ENCODE measurements at regions not wholly inside any gene's neighbourhood (a gene's known extent, or its start where the extent isn't known, plus 50 kb on each side); places are given as distances from the start of the nearest gene placed in this dataset.
"Not testable (repeated sequence)": the region's sequence is repeated elsewhere in the genome, so short reads cannot be mapped to it uniquely, and the experiment has no call there.

DNA sequence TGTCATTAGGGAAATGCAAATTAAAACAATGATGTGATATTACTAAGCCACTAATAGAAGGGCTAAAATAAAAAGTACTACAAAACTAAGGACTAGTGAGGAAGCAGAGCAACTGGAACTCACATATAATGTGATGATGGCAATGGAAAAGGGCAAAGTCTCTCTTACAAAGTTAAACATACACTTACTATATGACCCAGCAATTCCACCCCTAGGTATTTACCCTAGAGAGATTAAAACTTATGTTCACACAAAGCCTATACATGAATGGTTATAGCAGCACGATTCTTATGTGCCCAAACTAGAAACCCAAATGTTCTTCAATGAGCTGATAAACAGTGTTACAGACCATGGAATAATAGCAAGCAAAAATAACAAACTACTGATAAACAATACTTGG is 643.7 kb downstream of the TLE1 start:
- no peak overlapping the region for H3K27ac Mint-ChIP-seq
- ATAC-seq (replicated peaks) (no peak), DNase-seq (no peak)
- H3K9me3 Mint-ChIP-seq, result no peaks in the 10 kb centered on the region
- H3K4me1 Mint-ChIP-seq, result no peaks in the 10 kb centered on the region
- H3K36me3 Mint-ChIP-seq, result no peaks in the 10 kb centered on the region
- no peak overlapping the region for H3K4me3 Mint-ChIP-seq
- no peaks in the 10 kb centered on the region for H3K27me3 Mint-ChIP-seq

DNA sequence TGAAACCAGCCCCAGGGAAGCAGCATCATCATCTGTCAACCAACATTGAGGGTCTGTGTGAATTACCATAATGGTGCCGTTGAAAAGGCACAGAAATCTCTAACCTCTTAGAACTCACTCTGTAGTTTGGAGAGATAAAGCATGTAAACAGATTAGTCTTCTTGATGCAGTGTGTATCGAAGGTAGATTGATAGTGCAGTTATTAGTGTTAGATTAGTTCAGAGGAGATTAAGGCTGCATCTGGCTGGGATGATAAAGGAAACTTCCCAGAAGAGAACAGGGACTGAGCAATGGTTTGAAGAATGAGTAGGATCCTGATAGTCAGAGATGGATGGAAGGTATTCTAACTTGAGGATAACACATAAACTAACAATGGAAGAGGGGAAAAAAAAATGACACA is 651.5 kb downstream of the TLE1 start:
- peaks cover 6 to 12% of the 10 kb centered on the region in 2 donors for H3K27me3 Mint-ChIP-seq
- no peaks in the 10 kb centered on the region for H3K36me3 Mint-ChIP-seq
- DNase-seq, result no peak
- H3K9me3 Mint-ChIP-seq, result no peaks in the 10 kb centered on the region
- H3K27ac Mint-ChIP-seq, result no peak overlapping the region
- no peaks in the 10 kb centered on the region for H3K4me1 Mint-ChIP-seq
- ATAC-seq (replicated peaks), result no peak
- H3K4me3 Mint-ChIP-seq, result no peak overlapping the region

DNA sequence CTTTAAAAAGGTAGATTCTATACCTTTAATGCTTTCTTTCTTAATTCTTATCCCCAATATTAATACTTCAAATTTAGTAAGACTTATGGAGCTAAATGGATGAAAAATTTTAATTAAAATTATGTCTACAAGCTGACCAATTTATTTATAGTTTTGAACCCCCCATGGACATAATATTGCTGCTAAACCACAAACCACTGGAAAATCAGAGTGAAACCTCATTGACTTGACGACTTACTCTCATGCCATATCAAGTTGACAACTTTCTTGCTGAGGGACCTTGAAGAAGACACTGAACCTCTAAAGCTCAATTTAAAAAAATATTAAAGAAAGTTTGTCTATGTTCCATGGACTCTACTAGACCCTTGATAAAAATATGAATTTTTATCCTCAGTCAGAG is 653.7 kb downstream of the TLE1 start:
- H3K4me1 Mint-ChIP-seq, result no peaks in the 10 kb centered on the region

DNA sequence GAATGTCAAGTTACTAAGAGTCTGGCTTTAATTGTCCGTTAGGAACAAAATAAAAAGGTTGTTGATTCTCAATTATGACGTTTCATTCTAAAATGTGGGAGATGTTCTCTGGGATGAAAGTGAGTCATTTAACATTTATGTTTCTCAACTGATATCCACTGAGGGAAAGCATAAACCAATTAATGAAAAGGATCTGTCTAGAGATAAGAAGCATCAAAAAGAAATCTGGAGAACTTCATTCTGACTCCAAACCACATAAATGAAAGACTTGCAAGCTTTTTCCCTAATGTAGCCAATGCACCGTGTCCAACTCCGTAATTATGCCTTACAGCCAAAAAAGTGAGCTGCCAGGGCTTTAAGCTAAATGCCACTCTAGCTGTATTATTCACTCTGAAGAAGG is 654.2 kb downstream of the TLE1 start:
- ATAC-seq (replicated peaks), result no peak
- Mint-ChIP-seq H3K27ac (no peak overlapping the region), H3K27me3 (peaks cover 6 to 12% of the 10 kb centered on the region in 2 donors), H3K9me3 (no peaks in the 10 kb centered on the region), H3K4me3 (no peak overlapping the region), H3K4me1 (no peaks in the 10 kb centered on the region), H3K36me3 (no peaks in the 10 kb centered on the region)
- no peak for DNase-seq

More for the DNA sequence above, 653.7 kb downstream of the TLE1 start:
- DNase-seq, result no peak
- ATAC-seq (replicated peaks), result no peak
- no peaks in the 10 kb centered on the region for H3K36me3 Mint-ChIP-seq
- H3K27me3 Mint-ChIP-seq, result peaks cover 6 to 12% of the 10 kb centered on the region in 2 donors
- H3K27ac Mint-ChIP-seq, result no peak overlapping the region
- no peak overlapping the region for H3K4me3 Mint-ChIP-seq
- no peaks in the 10 kb centered on the region for H3K9me3 Mint-ChIP-seq

DNA sequence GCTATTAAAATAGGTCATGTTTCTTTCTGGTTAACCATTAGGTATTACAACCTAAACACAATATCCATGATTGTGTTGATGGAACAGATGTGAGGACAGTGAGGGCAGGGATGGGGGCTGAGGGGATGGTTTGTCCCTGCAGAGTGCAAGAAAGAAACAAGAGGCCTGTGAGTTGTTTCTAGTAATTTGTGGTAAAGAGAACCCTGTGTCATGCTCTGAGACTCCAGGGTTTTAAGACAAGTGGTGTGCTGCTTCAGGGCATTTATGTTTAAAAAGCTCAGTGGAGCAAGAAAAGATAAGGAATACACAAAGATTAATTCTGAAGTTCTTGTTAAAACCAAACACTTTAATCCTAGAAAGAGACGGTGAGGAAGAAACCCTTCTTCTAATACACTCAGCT is 656.5 kb downstream of the TLE1 start:
- Mint-ChIP-seq H3K4me1 (no peaks in the 10 kb centered on the region), H3K9me3 (no peaks in the 10 kb centered on the region), H3K27ac (no peak overlapping the region), H3K4me3 (no peak overlapping the region), H3K27me3 (peaks cover 6 to 7% of the 10 kb centered on the region in 2 donors), H3K36me3 (no peaks in the 10 kb centered on the region)
- DNase-seq (no peak), ATAC-seq (replicated peaks) (no peak)

- DNase-seq, result no peak
- peaks cover 6 to 7% of the 10 kb centered on the region in 2 donors for H3K27me3 Mint-ChIP-seq
- H3K4me1 Mint-ChIP-seq, result no peaks in the 10 kb centered on the region
- no peak for ATAC-seq (replicated peaks)
- no peak overlapping the region for H3K27ac Mint-ChIP-seq
- no peaks in the 10 kb centered on the region for H3K36me3 Mint-ChIP-seq
- no peaks in the 10 kb centered on the region for H3K9me3 Mint-ChIP-seq
- no peak overlapping the region for H3K4me3 Mint-ChIP-seq
Measured at GRCh38 chr9:81032030-81032572, 657.2 kb downstream of the TLE1 start.

DNA sequence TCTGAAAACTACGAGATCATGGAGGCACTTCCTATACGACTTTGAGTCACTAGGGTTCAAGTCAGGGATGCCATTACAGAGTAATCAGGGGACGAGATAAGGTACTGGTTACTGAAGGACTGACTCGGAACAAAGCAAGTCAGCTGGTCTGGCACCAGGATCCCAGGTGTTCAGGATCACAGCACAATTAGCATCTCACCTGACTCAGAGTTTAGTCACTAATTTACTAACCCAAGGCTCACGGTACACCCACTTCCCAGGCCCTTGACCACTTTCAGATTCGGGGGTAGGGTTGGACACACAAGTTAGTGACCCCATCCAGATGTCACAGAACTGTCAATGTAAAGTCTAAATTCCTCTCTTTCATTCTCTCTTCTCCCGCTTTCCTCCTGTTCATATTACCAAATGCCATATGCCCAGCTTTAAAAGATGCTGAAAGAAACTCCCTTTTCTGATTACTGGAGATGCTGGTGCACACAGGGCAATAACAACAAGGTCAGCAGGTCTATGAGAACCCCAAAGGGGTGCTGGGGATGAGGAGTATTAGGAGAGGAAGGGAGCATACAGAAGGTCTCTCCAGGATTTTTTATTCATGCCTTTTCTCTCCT is 657.8 kb downstream of the TLE1 start:
- Mint-ChIP-seq H3K27me3 (peaks cover 4 to 5% of the 10 kb centered on the region in 2 donors), H3K36me3 (no peaks in the 10 kb centered on the region), H3K4me3 (no peak overlapping the region), H3K4me1 (no peaks in the 10 kb centered on the region), H3K27ac (no peak overlapping the region), H3K9me3 (no peaks in the 10 kb centered on the region)
- ATAC-seq (replicated peaks) (no peak), DNase-seq (no peak)

DNA sequence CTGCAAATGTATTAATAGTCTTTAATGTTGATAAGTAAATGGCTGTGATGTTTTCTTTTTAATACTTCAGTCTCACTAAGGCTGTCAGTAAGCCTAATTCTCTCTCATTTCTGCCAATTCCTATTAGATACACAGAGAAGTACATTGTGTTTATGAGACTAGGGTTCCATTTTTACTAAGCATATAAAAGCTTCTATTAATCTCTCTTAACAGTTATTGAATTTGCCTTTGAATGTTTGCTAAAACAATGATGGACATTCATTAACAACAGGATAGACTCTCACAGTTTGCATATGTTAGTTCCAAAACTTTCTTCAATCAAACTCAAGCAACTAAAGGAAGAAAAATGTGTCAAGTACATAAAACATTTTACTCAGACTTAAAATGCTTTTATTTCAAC is 659.3 kb downstream of the TLE1 start:
- ATAC-seq (replicated peaks) (no peak), DNase-seq (no peak)
- Mint-ChIP-seq H3K4me3 (no peak overlapping the region), H3K27ac (no peak overlapping the region), H3K4me1 (no peaks in the 10 kb centered on the region), H3K27me3 (no peaks in the 10 kb centered on the region), H3K9me3 (no peaks in the 10 kb centered on the region), H3K36me3 (no peaks in the 10 kb centered on the region)

DNA sequence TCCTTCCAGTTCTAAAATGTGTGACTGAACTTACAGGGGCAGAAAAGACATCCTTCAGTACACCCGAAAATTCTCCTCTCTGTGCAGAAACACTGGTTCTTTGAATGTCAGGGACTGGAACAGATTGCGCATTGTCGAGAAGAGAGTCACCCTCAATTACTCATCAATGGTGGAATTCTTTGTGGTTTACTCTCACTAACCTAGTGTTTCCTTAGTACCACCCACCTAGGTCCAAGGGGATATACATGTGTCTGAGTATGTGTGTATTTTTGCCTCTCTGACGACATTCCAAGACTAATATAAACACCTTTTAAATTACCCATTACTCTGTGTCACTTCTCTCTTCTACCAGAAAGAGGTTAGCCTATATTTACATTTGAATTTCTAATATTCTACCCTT is 660.8 kb downstream of the TLE1 start:
- H3K27ac Mint-ChIP-seq, result no peak overlapping the region
- DNase-seq (no peak), ATAC-seq (replicated peaks) (peak; percentile 39 to 52)
- no peaks in the 10 kb centered on the region for H3K4me1 Mint-ChIP-seq
- H3K4me3 Mint-ChIP-seq, result no peak overlapping the region
- H3K9me3 Mint-ChIP-seq, result no peaks in the 10 kb centered on the region
- no peaks in the 10 kb centered on the region for H3K36me3 Mint-ChIP-seq
- no peaks in the 10 kb centered on the region for H3K27me3 Mint-ChIP-seq

DNA sequence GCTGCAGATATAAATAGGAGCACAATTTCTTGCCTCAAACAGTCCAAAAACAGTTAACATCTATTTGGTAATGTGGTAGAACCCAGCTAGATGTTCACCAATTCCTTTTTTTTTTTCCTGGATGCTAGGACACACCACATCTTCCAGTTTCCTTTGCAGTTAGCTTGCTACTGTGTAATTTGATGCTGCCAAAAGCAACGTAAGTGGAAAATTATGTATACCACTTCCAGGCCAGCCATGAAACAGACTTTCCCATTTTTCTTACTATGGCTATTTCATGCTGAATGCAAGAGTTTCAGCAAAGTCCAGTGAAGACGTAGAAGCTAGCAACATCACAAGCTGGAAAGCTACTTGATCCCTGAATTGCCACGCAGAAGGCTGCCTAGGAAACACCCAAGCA is 667.2 kb downstream of the TLE1 start:
- H3K27me3 Mint-ChIP-seq, result peaks cover 3 to 7% of the 10 kb centered on the region in 2 donors
- no peaks in the 10 kb centered on the region for H3K36me3 Mint-ChIP-seq
- H3K27ac Mint-ChIP-seq, result no peak overlapping the region
- no peak for DNase-seq
- no peaks in the 10 kb centered on the region for H3K4me1 Mint-ChIP-seq
- H3K9me3 Mint-ChIP-seq, result no peaks in the 10 kb centered on the region
- no peak overlapping the region for H3K4me3 Mint-ChIP-seq
- ATAC-seq (replicated peaks), result no peak

GRCh38 chr9:81014945-81015344 is 674.4 kb downstream of the TLE1 start:
- H3K9me3 Mint-ChIP-seq; H3K36me3 Mint-ChIP-seq; DNase-seq; H3K4me1 Mint-ChIP-seq; ATAC-seq (replicated peaks); H3K27ac Mint-ChIP-seq; H3K4me3 Mint-ChIP-seq: not testable (repeated sequence)
- H3K27me3 Mint-ChIP-seq, result peaks cover 0 to 13% of the 10 kb centered on the region in 2 donors

DNA sequence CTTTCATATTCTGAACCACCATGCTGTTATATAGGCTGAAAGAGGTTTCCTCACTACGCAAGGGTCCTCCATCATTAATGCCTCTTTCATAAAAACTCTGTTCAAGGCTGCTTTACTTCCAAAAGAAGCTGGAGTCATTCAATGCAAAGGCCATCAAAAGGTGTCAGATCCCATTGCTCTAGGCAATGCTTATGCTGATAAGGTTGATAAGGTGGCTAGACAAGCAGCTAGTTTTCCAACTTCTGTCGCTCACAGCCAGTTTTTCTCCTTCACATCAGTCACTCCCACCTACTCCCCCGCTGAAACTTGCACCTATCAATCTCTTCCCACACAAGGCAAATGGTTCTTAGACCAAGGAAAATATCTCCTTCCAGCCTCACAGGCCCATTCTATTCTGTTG is 676.2 kb downstream of the TLE1 start:
- not testable (repeated sequence) for H3K27ac Mint-ChIP-seq; ATAC-seq (replicated peaks); H3K9me3 Mint-ChIP-seq; DNase-seq; H3K4me3 Mint-ChIP-seq; H3K4me1 Mint-ChIP-seq; H3K36me3 Mint-ChIP-seq
- H3K27me3 Mint-ChIP-seq, result peaks cover 0 to 21% of the 10 kb centered on the region in 2 donors

GRCh38 chr9:81002906-81003305 is 686.4 kb downstream of the TLE1 start:
- H3K36me3 Mint-ChIP-seq, result no peaks in the 10 kb centered on the region
- peaks cover 8 to 25% of the 10 kb centered on the region in 2 donors for H3K27me3 Mint-ChIP-seq
- no peak for ATAC-seq (replicated peaks)
- H3K4me3 Mint-ChIP-seq, result no peak overlapping the region
- DNase-seq, result no peak
- H3K9me3 Mint-ChIP-seq, result no peaks in the 10 kb centered on the region
- peaks cover 0 to 7% of the 10 kb centered on the region in 2 donors for H3K4me1 Mint-ChIP-seq
- no peak overlapping the region for H3K27ac Mint-ChIP-seq

DNA sequence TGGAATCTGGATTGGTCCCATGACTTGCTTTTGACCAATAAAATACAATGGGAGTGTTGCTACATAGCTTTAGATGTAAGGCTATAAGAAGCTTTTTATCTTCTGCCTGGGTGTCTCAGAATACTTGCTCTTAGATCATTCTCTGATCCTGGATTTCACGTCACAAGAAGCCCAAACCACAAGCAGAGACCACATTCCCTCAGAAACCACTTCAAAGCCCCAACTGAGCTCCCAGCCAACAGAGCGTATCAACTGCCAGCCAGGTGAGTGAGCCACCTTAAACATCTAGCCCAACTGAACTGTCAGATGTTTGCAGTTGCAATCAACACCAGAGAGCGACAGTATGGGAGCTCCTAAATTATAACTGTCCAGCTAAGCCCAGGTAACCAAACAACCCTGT is 687.1 kb downstream of the TLE1 start:
- ATAC-seq (replicated peaks) (no peak), DNase-seq (no peak)
- peaks cover 8 to 25% of the 10 kb centered on the region in 2 donors for H3K27me3 Mint-ChIP-seq
- H3K36me3 Mint-ChIP-seq, result no peaks in the 10 kb centered on the region
- no peaks in the 10 kb centered on the region for H3K9me3 Mint-ChIP-seq
- peaks cover 0 to 7% of the 10 kb centered on the region in 2 donors for H3K4me1 Mint-ChIP-seq
- H3K4me3 Mint-ChIP-seq, result no peak overlapping the region
- no peak overlapping the region for H3K27ac Mint-ChIP-seq

DNA sequence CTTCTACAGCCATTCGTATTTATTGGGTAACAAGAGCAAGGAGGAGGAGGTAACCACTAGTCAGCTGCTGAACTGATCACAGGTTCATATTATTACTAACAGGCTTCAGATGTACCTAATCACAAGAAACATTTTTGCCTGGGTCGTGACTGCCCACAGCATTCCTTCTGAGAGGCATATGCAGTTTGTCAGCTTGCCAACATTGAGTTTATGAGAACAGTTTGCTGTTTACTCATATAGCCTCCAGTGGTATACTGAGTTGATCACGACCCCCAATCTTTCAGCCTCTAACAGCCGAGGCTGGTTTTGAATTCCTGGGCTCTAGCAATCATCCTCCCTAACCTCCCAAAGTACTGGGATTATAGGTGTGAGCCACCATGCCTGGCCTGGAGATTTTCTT is 693.6 kb downstream of the TLE1 start:
- DNase-seq (no peak), ATAC-seq (replicated peaks) (no peak)
- no peaks in the 10 kb centered on the region for H3K36me3 Mint-ChIP-seq
- no peaks in the 10 kb centered on the region for H3K4me1 Mint-ChIP-seq
- H3K9me3 Mint-ChIP-seq, result no peaks in the 10 kb centered on the region
- H3K27ac Mint-ChIP-seq, result no peak overlapping the region
- no peak overlapping the region for H3K4me3 Mint-ChIP-seq
- H3K27me3 Mint-ChIP-seq, result peaks cover 0 to 5% of the 10 kb centered on the region in 2 donors
